Neuronal stem cell (in vitro differentiated cells): ENCODE measurements at regions not wholly inside any gene's neighbourhood (a gene's known extent, or its start where the extent isn't known, plus 50 kb on each side); places are given as distances from the start of the nearest gene placed in this dataset.
A peak's percentile ranks its signal among the peaks of the same experiment; 100 is the strongest.

ENCODE experiments used
- DNase-seq: peaks from one replicate; pipeline ENCODE4 v3.0.0-alpha.2; 2013; ENCODE audit warnings: low spot score
- H2AFZ ChIP-seq: one replicate; pipeline ENCODE4 v1.6.1; 2013; ENCODE audit warnings: mild to moderate bottlenecking, low read length, inconsistent platforms
- H2AK5ac ChIP-seq: 2 replicates; pipeline ENCODE4 v1.6.1; 2013; ENCODE audit warnings: low read depth, mild to moderate bottlenecking, inconsistent platforms, low read length, moderate library complexity, mixed read lengths
- H2BK120ac ChIP-seq: 2 replicates; pipeline ENCODE4 v1.6.1; 2013; ENCODE audit warnings: low read depth, mild to moderate bottlenecking, inconsistent platforms, low read length, moderate library complexity, mixed read lengths
- H2BK12ac ChIP-seq: one replicate; pipeline ENCODE4 v1.6.1; 2013; ENCODE audit warnings: low read length, inconsistent platforms
- H2BK15ac ChIP-seq: 2 replicates; pipeline ENCODE4 v1.6.1; 2013; ENCODE audit warnings: mild to moderate bottlenecking, low read length, inconsistent platforms, mixed read lengths
- H2BK5ac ChIP-seq: one replicate; pipeline ENCODE4 v1.6.1; 2013; ENCODE audit warnings: inconsistent platforms, mild to moderate bottlenecking, low read length, moderate library complexity
- H3K14ac ChIP-seq: one replicate; pipeline ENCODE4 v1.6.1; 2013; ENCODE audit warnings: low read length, inconsistent platforms
- H3K18ac ChIP-seq: 2 replicates; pipeline ENCODE4 v1.6.1; 2013; ENCODE audit warnings: low read length, inconsistent platforms
- H3K23ac ChIP-seq: 2 replicates; pipeline ENCODE4 v1.6.1; 2013; ENCODE audit warnings: low read depth, mild to moderate bottlenecking, mixed read lengths, low read length, inconsistent platforms; ENCODE audit not compliant: poor library complexity
- H3K27ac ChIP-seq: replicated peaks from 3 replicates; pipeline ENCODE4 v1.5.1; 2013; ENCODE audit warnings: low read length, inconsistent platforms
- H3K27me3 ChIP-seq, 3 experiments: 2 replicates each; pipeline ENCODE4 v1.6.1; 2013; ENCODE audit warnings: low read length in 3 of 3, mild to moderate bottlenecking in 2 of 3, inconsistent platforms in 1 of 3, low read depth in 1 of 3, mixed read lengths in 1 of 3, moderate library complexity in 1 of 3; ENCODE audit not compliant: control insufficient read depth in 3 of 3, insufficient read depth in 3 of 3
- H3K36me3 ChIP-seq, 2 donors: replicated peaks in 1 of 2; 2 replicates each; pipeline ENCODE4 v1.6.1; 2013; ENCODE audit warnings: low read length in 2 of 2; ENCODE audit not compliant: control insufficient read depth in 2 of 2, insufficient read depth in 2 of 2
- H3K4ac ChIP-seq: 2 replicates; pipeline ENCODE4 v1.6.1; 2013; ENCODE audit warnings: inconsistent platforms, mild to moderate bottlenecking, low read length, moderate library complexity
- H3K4me1 ChIP-seq, 2 donors: 1 replicate in 1 of 2; 2 replicates in 1 of 2; pipeline ENCODE4 v1.6.1; 2013; ENCODE audit warnings: low read length in 2 of 2, low read depth in 1 of 2; ENCODE audit not compliant: control insufficient read depth in 2 of 2, insufficient read depth in 1 of 2
- H3K4me2 ChIP-seq: one replicate; pipeline ENCODE4 v1.6.1; 2013; ENCODE audit warnings: mild to moderate bottlenecking, low read length, inconsistent platforms; ENCODE audit not compliant: insufficient read depth, poor library complexity, severe bottlenecking
- H3K4me3 ChIP-seq, 2 donors: 2 replicates each; pipeline ENCODE4 v1.5.1; 2013; ENCODE audit warnings: low read length in 2 of 2, mild to moderate bottlenecking in 2 of 2, inconsistent platforms in 1 of 2, moderate library complexity in 1 of 2
- H3K79me1 ChIP-seq: one replicate; pipeline ENCODE4 v1.6.1; 2013; ENCODE audit warnings: low read depth, mild to moderate bottlenecking, inconsistent platforms, low read length, moderate library complexity
- H3K9ac ChIP-seq: one replicate; pipeline ENCODE4 v1.6.1; 2013; ENCODE audit warnings: mild to moderate bottlenecking, low read depth, low read length, inconsistent platforms; ENCODE audit not compliant: poor library complexity
- H3K9me3 ChIP-seq, 2 donors: replicated peaks in 1 of 2; 2 replicates each; pipeline versions ENCODE3 to v1.6.1; 2013; ENCODE audit warnings: low read length in 2 of 2, mild to moderate bottlenecking in 2 of 2, inconsistent platforms in 1 of 2, low read depth in 1 of 2, mixed read lengths in 1 of 2, moderate library complexity in 1 of 2; ENCODE audit not compliant: control insufficient read depth in 2 of 2, insufficient read depth in 1 of 2
- H4K8ac ChIP-seq: one replicate; pipeline ENCODE4 v1.6.1; 2013; ENCODE audit warnings: low read depth, mild to moderate bottlenecking, inconsistent platforms, low read length, moderate library complexity
- H4K91ac ChIP-seq: one replicate; pipeline ENCODE4 v1.6.1; 2013; ENCODE audit warnings: low read length, low read depth, mild to moderate bottlenecking, inconsistent platforms; ENCODE audit not compliant: poor library complexity
- WGBS, 2 donors: extraction: QIAGEN DNeasy Blood & Tissue Kit; methylation state at CpG; one replicate each; pipeline ENCODE4 v1.1.7; 2013; ENCODE audit warnings: missing lambda C conversion rate in 2 of 2, mixed read lengths in 1 of 2; ENCODE audit not compliant: insufficient read length in 2 of 2, insufficient replicate concordance in 1 of 2; ENCODE audit errors: extremely low coverage in 2 of 2; 5-methylcytosine and 5-hydroxymethylcytosine counted together

GRCh38 chr5:77843570-77844372 is 67.6 kb upstream of the TBCA start:
- Histone ChIP-seq H4K91ac (no peak overlapping the region), H3K18ac (no peak overlapping the region), H3K9me3 (peaks cover 0 to 3% of the 10 kb centered on the region in 2 donors), H3K79me1 (no peaks in the 10 kb centered on the region), H3K4me1 (peaks cover 21 to 23% of the 10 kb centered on the region in 2 donors), H3K27ac (no peak overlapping the region), H3K4ac (no peak overlapping the region), H3K4me2 (peak overlapping the region; percentile 60), H3K27me3 (peaks cover 0 to 89% (median 36%) of the 10 kb centered on the region in 3 experiments), H3K4me3 (peak overlapping the region in 1 of 2 donors; percentile 63), H2BK15ac (no peak overlapping the region), H2AK5ac (no peak overlapping the region), H3K9ac (no peak overlapping the region), H3K23ac (no peak overlapping the region), H2AFZ (peak overlapping the region; percentile 69), H2BK12ac (no peak overlapping the region), H2BK120ac (no peak overlapping the region), H3K14ac (no peak overlapping the region), H2BK5ac (no peak overlapping the region), H3K36me3 (no peaks in the 10 kb centered on the region), H4K8ac (no peak overlapping the region)
- no peak for DNase-seq
- WGBS, 2 donors = no CpG with 5 or more reads among the region's 24 CpGs

GRCh38 chr5:77842243-77842642 is 66.1 kb upstream of the TBCA start:
- Histone ChIP-seq H4K91ac (no peak overlapping the region), H3K9ac (no peak overlapping the region), H3K18ac (no peak overlapping the region), H2BK15ac (no peak overlapping the region), H3K23ac (no peak overlapping the region), H3K79me1 (no peaks in the 10 kb centered on the region), H3K14ac (no peak overlapping the region), H2AK5ac (no peak overlapping the region), H3K4me2 (no peak overlapping the region), H2AFZ (no peak overlapping the region), H3K4me3 (no peak overlapping the region), H3K4me1 (peaks cover 13 to 14% of the 10 kb centered on the region in 2 donors), H2BK120ac (no peak overlapping the region), H3K36me3 (no peaks in the 10 kb centered on the region), H3K9me3 (peaks cover 0 to 3% of the 10 kb centered on the region in 2 donors), H3K4ac (no peak overlapping the region), H4K8ac (no peak overlapping the region), H3K27ac (no peak overlapping the region), H2BK12ac (no peak overlapping the region), H2BK5ac (no peak overlapping the region), H3K27me3 (peaks cover 0 to 93% (median 33%) of the 10 kb centered on the region in 3 experiments)
- no peak for DNase-seq
- no CpG with 5 or more reads among the region's 2 CpGs for WGBS, 2 donors

- peaks cover 7 to 8% of the 10 kb centered on the region in 2 donors for H3K4me1 ChIP-seq
- H3K4ac ChIP-seq = no peak overlapping the region
- no peak overlapping the region for H2AK5ac ChIP-seq
- no peak for DNase-seq
- no peak overlapping the region for H3K9ac ChIP-seq
- H2AFZ ChIP-seq = no peak overlapping the region
- H2BK15ac ChIP-seq = no peak overlapping the region
- no peak overlapping the region for H3K18ac ChIP-seq
- H3K4me2 ChIP-seq = no peak overlapping the region
- H4K8ac ChIP-seq = no peak overlapping the region
- no peak overlapping the region for H3K27ac ChIP-seq
- no peak overlapping the region for H3K23ac ChIP-seq
- H3K14ac ChIP-seq = no peak overlapping the region
- no peaks in the 10 kb centered on the region for H3K36me3 ChIP-seq
- H3K79me1 ChIP-seq = no peaks in the 10 kb centered on the region
- no peak overlapping the region for H2BK120ac ChIP-seq
- no peak overlapping the region for H2BK12ac ChIP-seq
- no CpG with 5 or more reads among the region's 2 CpGs for WGBS, 2 donors
- no peak overlapping the region for H2BK5ac ChIP-seq
- H3K9me3 ChIP-seq = peaks cover 0 to 3% of the 10 kb centered on the region in 2 donors
- H4K91ac ChIP-seq = no peak overlapping the region
- no peak overlapping the region for H3K4me3 ChIP-seq
- peaks cover 0 to 93% (median 27%) of the 10 kb centered on the region in 3 experiments for H3K27me3 ChIP-seq
Observed at GRCh38 chr5:77841616-77842015, 65.5 kb upstream of the TBCA start.

- H3K9me3 ChIP-seq = peaks cover 0 to 3% of the 10 kb centered on the region in 2 donors
- H3K36me3 ChIP-seq = no peaks in the 10 kb centered on the region
- H2AFZ ChIP-seq = no peak overlapping the region
- no peak overlapping the region for H2BK15ac ChIP-seq
- no peaks in the 10 kb centered on the region for H3K79me1 ChIP-seq
- no peak overlapping the region for H3K4me2 ChIP-seq
- H3K4me1 ChIP-seq = peaks cover 3% of the 10 kb centered on the region in 2 donors
- H3K23ac ChIP-seq = no peak overlapping the region
- peaks cover 0 to 93% (median 24%) of the 10 kb centered on the region in 3 experiments for H3K27me3 ChIP-seq
- no peak overlapping the region for H4K8ac ChIP-seq
- WGBS, 2 donors = no CpG with 5 or more reads among the region's 6 CpGs
- no peak overlapping the region for H3K4me3 ChIP-seq
- DNase-seq = no peak
- no peak overlapping the region for H2AK5ac ChIP-seq
- no peak overlapping the region for H3K4ac ChIP-seq
- no peak overlapping the region for H3K14ac ChIP-seq
- H3K18ac ChIP-seq = no peak overlapping the region
- no peak overlapping the region for H4K91ac ChIP-seq
- no peak overlapping the region for H2BK5ac ChIP-seq
- no peak overlapping the region for H2BK12ac ChIP-seq
- H2BK120ac ChIP-seq = no peak overlapping the region
- H3K27ac ChIP-seq = no peak overlapping the region
- H3K9ac ChIP-seq = no peak overlapping the region
Observed at GRCh38 chr5:77840930-77841329, 64.8 kb upstream of the TBCA start.
